ENCODE measurements at regions not wholly inside any gene's neighbourhood (a gene's known extent, or its start where the extent isn't known, plus 50 kb on each side); places are given as distances from the start of the nearest gene placed in this dataset.

DNA sequence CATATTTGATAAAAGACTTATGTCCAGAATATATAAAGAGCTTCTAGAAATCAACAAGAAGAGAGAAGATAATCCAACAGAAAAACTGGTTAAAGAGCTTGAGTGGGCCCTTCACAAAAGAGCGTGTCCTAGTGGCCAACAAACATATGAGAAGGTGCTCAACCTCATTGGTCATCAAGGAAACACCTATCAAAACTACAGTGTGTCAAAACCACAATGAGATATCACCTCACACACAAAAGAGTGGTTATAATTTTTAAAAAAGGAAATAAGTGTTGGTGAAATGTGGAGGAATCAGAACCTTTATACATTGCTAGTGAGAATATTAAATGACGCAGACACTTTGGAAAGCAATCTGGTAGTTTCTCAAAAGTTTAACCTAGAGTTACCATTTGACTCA, 68.4 kb upstream of the KLF13 start:
- TF ChIP-seq EZH2 (optimal IDR thresholded peaks at IDR 0.05; ENCODE audit: low read depth, low read length) (no peak), CTCF (IDR thresholded peaks at IDR 0.05; ENCODE audit: low read length) (no peak), EZH2phosphoT487 (IDR thresholded peaks at IDR 0.05; ENCODE audit: low read length) (no peak)

Data from MM.1S (cell line).